SH-SY5Y (cell line): ENCODE measurements at regions not wholly inside any gene's neighbourhood (a gene's known extent, or its start where the extent isn't known, plus 50 kb on each side); places are given as distances from the start of the nearest gene placed in this dataset.

ENCODE experiments used
- GATA2 ChIP-seq: IDR thresholded peaks from 2 replicates; pipeline ENCODE4 v1.6.1; 2011; ENCODE audit warnings: mild to moderate bottlenecking, low read depth, low read length
- GATA3 ChIP-seq: IDR thresholded peaks from 2 replicates; pipeline ENCODE4 v1.6.1; 2011; ENCODE audit warnings: low read depth, mild to moderate bottlenecking, low read length, moderate library complexity

- no peak for TF ChIP-seq GATA2
- TF ChIP-seq GATA3: no peak
Measured at GRCh38 chr2:145854039-145854755, 1334.3 kb upstream of the ZEB2 start.
